Gastrocnemius medialis (tissue), 4 donors: ENCODE measurements at regions not wholly inside any gene's neighbourhood (a gene's known extent, or its start where the extent isn't known, plus 50 kb on each side); places are given as distances from the start of the nearest gene placed in this dataset.

Source experiments
- ATAC-seq, 2 donors: fragments of 150-250 bp; one replicate each; pipeline ENCODE4 v1.9.1; 2016
- DNase-seq, 2 donors: peaks; one replicate each; pipeline ENCODE4 v3.0.0-alpha.2; 2019
- H3K27ac ChIP-seq, 4 donors: fragments of 200-600 bp; sonication (generic); 1 replicate in 1 of 4; 2 replicates in 3 of 4; pipeline ENCODE4 v1.5.1; 2016 to 2018; ENCODE audit warnings: mild to moderate bottlenecking in 2 of 4, moderate library complexity in 1 of 4
- H3K27me3 ChIP-seq, 3 donors: fragments of 200-600 bp; sonication (generic) in 2 of 3; 1 replicate in 1 of 3; 2 replicates in 2 of 3; pipeline versions ENCODE4 v1.5.1 to v1.6.0; 2016 to 2019; ENCODE audit warnings: mild to moderate bottlenecking in 1 of 3, moderate library complexity in 1 of 3
- H3K36me3 ChIP-seq, 2 donors: fragments of 200-600 bp; sonication (generic) in 1 of 2; one replicate each; pipeline ENCODE4 v1.5.1; 2017 to 2018
- H3K4me1 ChIP-seq, 2 donors: fragments of 200-600 bp; sonication (generic) in 1 of 2; one replicate each; pipeline ENCODE4 v1.5.1; 2016 to 2017; ENCODE audit warnings: mild to moderate bottlenecking in 2 of 2
- H3K4me3 ChIP-seq, 4 donors: fragments of 200-600 bp; sonication (generic) in 3 of 4; 1 replicate in 1 of 4; 2 replicates in 3 of 4; pipeline ENCODE4 v1.5.1; 2016 to 2019; ENCODE audit warnings: mild to moderate bottlenecking in 2 of 4
- H3K9me3 ChIP-seq, 3 donors: fragments of 200-600 bp; sonication (generic) in 2 of 3; 1 replicate in 1 of 3; 2 replicates in 2 of 3; pipeline ENCODE4 v1.5.1; 2016 to 2019
- POLR2A ChIP-seq, 2 donors: fragments of 450-650 bp; IDR thresholded peaks; one replicate each; pipeline ENCODE4 v1.6.1; 2017; ENCODE audit warnings: antibody characterized with exemption in 2 of 2, mild to moderate bottlenecking in 2 of 2, moderate library complexity in 2 of 2
- in situ Hi-C, 4 donors: fragments of 200-750 bp; cut with MboI; loops; one replicate each; pipeline versions ENCODE4 v1.15.0 to v1.8.0; 2017; ENCODE audit warnings: low sequenced_read_pairs in 4 of 4
- intact Hi-C: fragments of 100-400 bp; cut with DNase I; formaldehyde crosslinking; loops from one replicate; pipeline ENCODE4 v1.15.1; 2023; ENCODE audit warnings: low total_unique reads
- TF ChIP-seq, protein P1 (sequence below), 5 experiments: fragments of 450-650 bp in 3 of 5; fragments of 200-600 bp in 2 of 5; sonication (generic) in 2 of 5; IDR thresholded peaks in 4 of 5; conservative IDR thresholded peaks in 1 of 5; 1 replicate in 4 of 5; 2 replicates in 1 of 5; pipeline ENCODE4 v1.5.1; 2016 to 2019; ENCODE audit warnings: antibody characterized with exemption in 5 of 5, mild to moderate bottlenecking in 3 of 5, moderate library complexity in 3 of 5

DNA sequence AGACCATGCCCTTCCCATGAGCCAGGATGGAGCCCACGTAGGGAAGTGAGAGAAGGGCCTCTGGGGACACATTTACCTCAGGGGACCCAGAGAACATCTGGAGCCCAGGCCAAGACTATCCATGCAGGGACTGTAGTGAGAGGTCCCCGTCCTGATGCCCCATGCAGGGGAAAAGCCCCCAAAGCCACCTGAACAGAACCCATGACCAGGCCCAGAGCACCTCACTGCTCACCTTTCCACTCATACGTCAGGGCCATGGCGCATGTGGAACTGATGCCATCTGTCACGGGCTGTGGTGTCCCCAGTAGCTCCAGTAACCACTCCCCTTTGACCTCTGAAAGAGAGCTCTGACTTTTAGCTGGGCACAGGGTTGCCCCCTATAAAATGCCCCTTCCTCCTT, 106.5 kb upstream of the TEX51 start:
- Histone ChIP-seq H3K4me3 (no peak overlapping the region), H3K4me1 (no peaks in the 10 kb centered on the region), H3K36me3 (no peaks in the 10 kb centered on the region), H3K9me3 (no peaks in the 10 kb centered on the region), H3K27ac (no peak overlapping the region), H3K27me3 (peaks cover 0 to 5% (median 0%) of the 10 kb centered on the region in 3 donors)
- in situ Hi-C loops: loop anchor here in 1 of 4 donors (25.0 kb wide), 1 partner anchor 555 kb away; no protein-coding TSS in a partner anchor
- no peak for DNase-seq
- TF ChIP-seq, protein P1, sequence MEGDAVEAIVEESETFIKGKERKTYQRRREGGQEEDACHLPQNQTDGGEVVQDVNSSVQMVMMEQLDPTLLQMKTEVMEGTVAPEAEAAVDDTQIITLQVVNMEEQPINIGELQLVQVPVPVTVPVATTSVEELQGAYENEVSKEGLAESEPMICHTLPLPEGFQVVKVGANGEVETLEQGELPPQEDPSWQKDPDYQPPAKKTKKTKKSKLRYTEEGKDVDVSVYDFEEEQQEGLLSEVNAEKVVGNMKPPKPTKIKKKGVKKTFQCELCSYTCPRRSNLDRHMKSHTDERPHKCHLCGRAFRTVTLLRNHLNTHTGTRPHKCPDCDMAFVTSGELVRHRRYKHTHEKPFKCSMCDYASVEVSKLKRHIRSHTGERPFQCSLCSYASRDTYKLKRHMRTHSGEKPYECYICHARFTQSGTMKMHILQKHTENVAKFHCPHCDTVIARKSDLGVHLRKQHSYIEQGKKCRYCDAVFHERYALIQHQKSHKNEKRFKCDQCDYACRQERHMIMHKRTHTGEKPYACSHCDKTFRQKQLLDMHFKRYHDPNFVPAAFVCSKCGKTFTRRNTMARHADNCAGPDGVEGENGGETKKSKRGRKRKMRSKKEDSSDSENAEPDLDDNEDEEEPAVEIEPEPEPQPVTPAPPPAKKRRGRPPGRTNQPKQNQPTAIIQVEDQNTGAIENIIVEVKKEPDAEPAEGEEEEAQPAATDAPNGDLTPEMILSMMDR (IDR thresholded peaks at IDR 0.05 in 4 of 5, conservative IDR thresholded peaks at IDR 0.05 in 1 of 5): no peak
- TF ChIP-seq POLR2A (IDR thresholded peaks at IDR 0.05): no peak
- ATAC-seq: no peak
- intact Hi-C loops: no loop called here

DNA sequence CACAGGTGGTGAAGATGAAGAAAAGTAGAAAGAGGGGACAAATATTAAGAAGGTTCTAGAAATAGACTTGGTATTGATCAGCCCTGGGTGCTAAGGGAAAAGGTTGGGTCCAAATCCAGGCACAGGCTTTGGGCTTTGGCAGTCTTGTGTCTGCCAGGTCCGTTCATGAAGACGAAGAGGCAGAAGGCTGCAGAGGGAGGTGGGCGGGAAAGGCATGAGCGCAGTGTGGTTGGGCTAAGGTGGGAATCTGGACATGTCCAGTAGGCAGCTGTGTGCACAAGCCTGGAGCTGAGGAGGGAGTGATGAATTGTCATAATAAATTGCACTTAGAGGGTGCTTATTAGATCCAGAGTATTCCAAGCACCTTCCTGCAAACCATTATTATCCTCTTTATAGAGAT, 105.7 kb upstream of the TEX51 start:
- in situ Hi-C loops (loop anchor here in 1 of 4 donors (25.0 kb wide), 1 partner anchor 556 kb away; no protein-coding TSS in a partner anchor), intact Hi-C loops (no loop called here)

DNA sequence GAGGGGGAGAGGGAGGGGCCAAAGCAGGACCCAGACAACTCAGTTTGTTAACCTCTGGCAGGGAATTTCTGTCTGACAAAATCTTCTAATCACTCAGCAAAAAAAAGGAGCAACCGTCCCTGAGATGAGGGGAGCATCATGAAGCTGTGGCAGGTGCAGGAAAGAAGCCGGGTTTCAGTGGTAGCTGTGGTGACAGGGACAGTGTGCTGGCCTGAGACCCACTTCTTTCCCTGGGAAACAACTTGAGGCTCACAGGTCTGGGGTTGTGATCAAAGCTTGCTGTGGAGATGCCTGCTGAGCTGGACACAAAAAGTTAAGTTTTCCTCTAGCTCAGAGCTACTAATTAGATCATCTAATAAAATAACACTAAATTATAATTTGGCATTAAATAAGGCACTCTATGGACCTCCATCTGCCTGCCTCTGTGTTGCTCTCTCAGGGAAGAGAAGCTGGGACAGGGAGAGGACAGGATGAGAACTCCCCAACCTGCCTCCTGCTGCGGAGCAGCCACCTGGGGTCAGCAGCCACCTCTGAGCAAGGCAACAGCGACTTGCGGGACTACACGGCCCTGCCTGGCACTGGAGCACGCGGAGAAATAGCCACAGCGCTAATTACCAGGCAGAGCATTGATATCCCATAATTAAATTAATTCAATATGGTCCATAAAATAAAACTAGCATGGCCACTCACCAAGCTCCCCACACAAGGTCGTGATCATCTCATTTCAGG, 104.6 kb upstream of the TEX51 start:
- H3K4me3 ChIP-seq: no peak overlapping the region
- H3K36me3 ChIP-seq: no peaks in the 10 kb centered on the region
- ATAC-seq (no peak), DNase-seq (no peak)
- H3K4me1 ChIP-seq: no peaks in the 10 kb centered on the region
- peaks cover 0 to 5% (median 0%) of the 10 kb centered on the region in 3 donors for H3K27me3 ChIP-seq
- no peaks in the 10 kb centered on the region for H3K9me3 ChIP-seq
- in situ Hi-C loops: loop anchor here in 1 of 4 donors (25.0 kb wide), 1 partner anchor 557 kb away; no protein-coding TSS in a partner anchor
- TF ChIP-seq POLR2A (IDR thresholded peaks at IDR 0.05): no peak
- TF ChIP-seq, protein P1 (IDR thresholded peaks at IDR 0.05 in 4 of 5, conservative IDR thresholded peaks at IDR 0.05 in 1 of 5): no peak
- H3K27ac ChIP-seq: no peak overlapping the region
- intact Hi-C loops: no loop called here

More for the DNA sequence above, 105.7 kb upstream of the TEX51 start:
- Histone ChIP-seq H3K4me3 (no peak overlapping the region), H3K27ac (no peak overlapping the region), H3K4me1 (no peaks in the 10 kb centered on the region), H3K27me3 (peaks cover 0 to 5% (median 0%) of the 10 kb centered on the region in 3 donors), H3K36me3 (no peaks in the 10 kb centered on the region), H3K9me3 (no peaks in the 10 kb centered on the region)
- no peak for ATAC-seq
- DNase-seq: no peak
- TF ChIP-seq, protein P1 (IDR thresholded peaks at IDR 0.05 in 4 of 5, conservative IDR thresholded peaks at IDR 0.05 in 1 of 5): no peak
- TF ChIP-seq POLR2A (IDR thresholded peaks at IDR 0.05): no peak

DNA sequence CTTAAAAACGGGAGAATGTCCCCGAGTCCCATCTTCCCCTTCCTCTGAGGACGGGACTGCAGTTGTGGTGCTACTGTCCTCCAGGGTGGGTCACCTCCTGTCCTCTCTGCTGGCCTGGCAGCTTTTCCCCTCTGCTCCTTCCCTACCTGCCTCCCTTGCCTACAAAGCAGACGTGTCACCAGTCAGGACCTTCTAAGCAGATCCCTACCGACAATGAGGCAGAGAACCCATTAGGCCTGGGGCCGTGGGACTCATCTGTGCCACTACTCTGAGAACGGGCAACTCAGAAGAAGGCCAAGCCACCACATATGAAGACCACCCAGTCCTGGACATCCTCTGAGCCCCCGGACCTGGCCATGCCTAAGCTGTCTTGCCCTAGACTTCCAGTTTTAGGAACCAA, 103.0 kb upstream of the TEX51 start:
- H3K27me3 ChIP-seq: peaks cover 0 to 5% (median 0%) of the 10 kb centered on the region in 3 donors
- H3K4me1 ChIP-seq: no peaks in the 10 kb centered on the region
- intact Hi-C loops: no loop called here
- ATAC-seq (no peak), DNase-seq (no peak)
- H3K27ac ChIP-seq: no peak overlapping the region
- TF ChIP-seq, protein P1 (IDR thresholded peaks at IDR 0.05 in 4 of 5, conservative IDR thresholded peaks at IDR 0.05 in 1 of 5): no peak
- H3K4me3 ChIP-seq: no peak overlapping the region
- H3K36me3 ChIP-seq: no peaks in the 10 kb centered on the region
- in situ Hi-C loops: loop anchor here in 1 of 4 donors (25.0 kb wide), 1 partner anchor 558 kb away; no protein-coding TSS in a partner anchor
- H3K9me3 ChIP-seq: no peaks in the 10 kb centered on the region
